Astrocyte (in vitro differentiated cells and primary cell): ENCODE measurements at regions not wholly inside any gene's neighbourhood (a gene's known extent, or its start where the extent isn't known, plus 50 kb on each side); places are given as distances from the start of the nearest gene placed in this dataset.

Experiments used
- EZH2 ChIP-seq: IDR thresholded peaks from 2 replicates; pipeline ENCODE4 v1.6.1; 2012; ENCODE audit warnings: mild to moderate bottlenecking, low read length, inconsistent platforms; ENCODE audit not compliant: insufficient read depth
- TF ChIP-seq, protein P1 (sequence below): IDR thresholded peaks from 2 replicates; pipeline ENCODE4 v1.5.1; 2011; ENCODE audit warnings: low read depth, mild to moderate bottlenecking, inconsistent platforms, low read length, moderate library complexity; ENCODE audit not compliant: insufficient read depth

DNA sequence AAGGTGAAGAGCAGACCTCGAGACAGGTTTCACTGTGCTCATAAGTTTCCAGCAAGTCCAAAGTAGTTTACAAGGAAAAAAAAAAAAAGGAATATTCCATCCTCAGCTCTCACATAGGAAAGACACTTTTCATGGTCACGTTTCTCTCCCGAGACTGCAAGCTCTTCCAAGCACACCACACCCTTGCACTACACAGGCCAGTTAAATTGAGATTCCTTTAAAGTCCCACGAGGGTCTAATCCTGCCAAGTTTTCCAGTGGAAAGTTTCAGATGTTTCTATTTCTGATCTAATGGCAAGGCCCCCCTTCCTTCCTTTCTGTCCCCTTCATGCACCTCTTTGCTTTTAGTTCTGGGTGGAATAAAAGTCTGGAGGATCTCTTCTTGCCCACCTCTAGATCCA lies 67.9 kb upstream of the PCDH19 start:
- TF ChIP-seq, protein P1, sequence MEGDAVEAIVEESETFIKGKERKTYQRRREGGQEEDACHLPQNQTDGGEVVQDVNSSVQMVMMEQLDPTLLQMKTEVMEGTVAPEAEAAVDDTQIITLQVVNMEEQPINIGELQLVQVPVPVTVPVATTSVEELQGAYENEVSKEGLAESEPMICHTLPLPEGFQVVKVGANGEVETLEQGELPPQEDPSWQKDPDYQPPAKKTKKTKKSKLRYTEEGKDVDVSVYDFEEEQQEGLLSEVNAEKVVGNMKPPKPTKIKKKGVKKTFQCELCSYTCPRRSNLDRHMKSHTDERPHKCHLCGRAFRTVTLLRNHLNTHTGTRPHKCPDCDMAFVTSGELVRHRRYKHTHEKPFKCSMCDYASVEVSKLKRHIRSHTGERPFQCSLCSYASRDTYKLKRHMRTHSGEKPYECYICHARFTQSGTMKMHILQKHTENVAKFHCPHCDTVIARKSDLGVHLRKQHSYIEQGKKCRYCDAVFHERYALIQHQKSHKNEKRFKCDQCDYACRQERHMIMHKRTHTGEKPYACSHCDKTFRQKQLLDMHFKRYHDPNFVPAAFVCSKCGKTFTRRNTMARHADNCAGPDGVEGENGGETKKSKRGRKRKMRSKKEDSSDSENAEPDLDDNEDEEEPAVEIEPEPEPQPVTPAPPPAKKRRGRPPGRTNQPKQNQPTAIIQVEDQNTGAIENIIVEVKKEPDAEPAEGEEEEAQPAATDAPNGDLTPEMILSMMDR, result no peak
- TF ChIP-seq EZH2, result no peak
